ENCODE measurements at regions not wholly inside any gene's neighbourhood (a gene's known extent, or its start where the extent isn't known, plus 50 kb on each side); places are given as distances from the start of the nearest gene placed in this dataset.

DNA sequence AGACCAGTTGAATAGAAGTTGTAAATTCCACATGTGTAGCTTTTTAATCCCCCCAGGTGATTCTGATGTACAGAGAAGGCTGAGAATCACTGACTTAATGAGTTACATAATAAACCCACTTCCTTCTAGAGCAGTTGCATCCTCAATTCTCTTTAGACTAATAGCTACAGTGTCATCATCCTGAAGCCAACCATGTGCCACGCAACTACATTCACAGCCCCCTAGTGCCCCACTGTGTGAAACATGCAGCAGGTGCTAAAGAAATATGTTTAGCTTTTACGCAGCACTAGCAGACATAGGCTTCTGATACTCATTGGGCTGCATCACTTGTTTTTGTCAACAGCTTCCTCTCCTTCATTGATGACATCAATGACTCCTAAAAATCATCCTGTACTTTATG is 1168.3 kb downstream of the BCL11B start:
- Histone ChIP-seq H3K9me3 (ENCODE audit: low read length) (no peaks in the 10 kb centered on the region), H4K20me1 (ENCODE audit: insufficient read depth) (no peaks in the 10 kb centered on the region), H3F3A (ENCODE audit: insufficient read depth, low read length, poor library complexity, severe bottlenecking) (no peaks in the 10 kb centered on the region), H3K9me2 (ENCODE audit: insufficient read depth, low read length) (no peaks in the 10 kb centered on the region), H3K79me2 (replicated peaks; ENCODE audit: insufficient read depth, low read length) (no peaks in the 10 kb centered on the region), H2AFZ (ENCODE audit: low read depth, low read length) (no peak overlapping the region), H3K4me3 (ENCODE audit: low read length) (no peak overlapping the region), H3K9ac (ENCODE audit: low read length) (no peak overlapping the region), H3K27ac (ENCODE audit: low read length) (no peak overlapping the region), H3K36me3 (ENCODE audit: insufficient read depth, low read length) (no peaks in the 10 kb centered on the region), H3K27me3 (ENCODE audit: insufficient read depth, low read depth, low read length) (no peaks in the 10 kb centered on the region), H3K4me2 (ENCODE audit: low read length) (no peak overlapping the region)
- TF ChIP-seq EP300 (conservative IDR thresholded peaks at IDR 0.05; ENCODE audit: poor library complexity, severe bottlenecking) (no peak), MXI1 (conservative IDR thresholded peaks at IDR 0.05; ENCODE audit: poor library complexity, severe bottlenecking) (no peak), RAD21 (conservative IDR thresholded peaks at IDR 0.05) (no peak), EZH2 (IDR thresholded peaks at IDR 0.05; ENCODE audit: borderline replicate concordance, insufficient read depth, low read length, poor library complexity, severe bottlenecking) (no peak), SMC3 (conservative IDR thresholded peaks at IDR 0.05; ENCODE audit: poor library complexity) (no peak), POLR2AphosphoS5 (IDR thresholded peaks at IDR 0.05) (no peak)
- TF ChIP-seq, protein P1, sequence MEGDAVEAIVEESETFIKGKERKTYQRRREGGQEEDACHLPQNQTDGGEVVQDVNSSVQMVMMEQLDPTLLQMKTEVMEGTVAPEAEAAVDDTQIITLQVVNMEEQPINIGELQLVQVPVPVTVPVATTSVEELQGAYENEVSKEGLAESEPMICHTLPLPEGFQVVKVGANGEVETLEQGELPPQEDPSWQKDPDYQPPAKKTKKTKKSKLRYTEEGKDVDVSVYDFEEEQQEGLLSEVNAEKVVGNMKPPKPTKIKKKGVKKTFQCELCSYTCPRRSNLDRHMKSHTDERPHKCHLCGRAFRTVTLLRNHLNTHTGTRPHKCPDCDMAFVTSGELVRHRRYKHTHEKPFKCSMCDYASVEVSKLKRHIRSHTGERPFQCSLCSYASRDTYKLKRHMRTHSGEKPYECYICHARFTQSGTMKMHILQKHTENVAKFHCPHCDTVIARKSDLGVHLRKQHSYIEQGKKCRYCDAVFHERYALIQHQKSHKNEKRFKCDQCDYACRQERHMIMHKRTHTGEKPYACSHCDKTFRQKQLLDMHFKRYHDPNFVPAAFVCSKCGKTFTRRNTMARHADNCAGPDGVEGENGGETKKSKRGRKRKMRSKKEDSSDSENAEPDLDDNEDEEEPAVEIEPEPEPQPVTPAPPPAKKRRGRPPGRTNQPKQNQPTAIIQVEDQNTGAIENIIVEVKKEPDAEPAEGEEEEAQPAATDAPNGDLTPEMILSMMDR (IDR thresholded peaks at IDR 0.05; ENCODE audit: poor library complexity, severe bottlenecking) = no peak
- TF ChIP-seq, protein P2, sequence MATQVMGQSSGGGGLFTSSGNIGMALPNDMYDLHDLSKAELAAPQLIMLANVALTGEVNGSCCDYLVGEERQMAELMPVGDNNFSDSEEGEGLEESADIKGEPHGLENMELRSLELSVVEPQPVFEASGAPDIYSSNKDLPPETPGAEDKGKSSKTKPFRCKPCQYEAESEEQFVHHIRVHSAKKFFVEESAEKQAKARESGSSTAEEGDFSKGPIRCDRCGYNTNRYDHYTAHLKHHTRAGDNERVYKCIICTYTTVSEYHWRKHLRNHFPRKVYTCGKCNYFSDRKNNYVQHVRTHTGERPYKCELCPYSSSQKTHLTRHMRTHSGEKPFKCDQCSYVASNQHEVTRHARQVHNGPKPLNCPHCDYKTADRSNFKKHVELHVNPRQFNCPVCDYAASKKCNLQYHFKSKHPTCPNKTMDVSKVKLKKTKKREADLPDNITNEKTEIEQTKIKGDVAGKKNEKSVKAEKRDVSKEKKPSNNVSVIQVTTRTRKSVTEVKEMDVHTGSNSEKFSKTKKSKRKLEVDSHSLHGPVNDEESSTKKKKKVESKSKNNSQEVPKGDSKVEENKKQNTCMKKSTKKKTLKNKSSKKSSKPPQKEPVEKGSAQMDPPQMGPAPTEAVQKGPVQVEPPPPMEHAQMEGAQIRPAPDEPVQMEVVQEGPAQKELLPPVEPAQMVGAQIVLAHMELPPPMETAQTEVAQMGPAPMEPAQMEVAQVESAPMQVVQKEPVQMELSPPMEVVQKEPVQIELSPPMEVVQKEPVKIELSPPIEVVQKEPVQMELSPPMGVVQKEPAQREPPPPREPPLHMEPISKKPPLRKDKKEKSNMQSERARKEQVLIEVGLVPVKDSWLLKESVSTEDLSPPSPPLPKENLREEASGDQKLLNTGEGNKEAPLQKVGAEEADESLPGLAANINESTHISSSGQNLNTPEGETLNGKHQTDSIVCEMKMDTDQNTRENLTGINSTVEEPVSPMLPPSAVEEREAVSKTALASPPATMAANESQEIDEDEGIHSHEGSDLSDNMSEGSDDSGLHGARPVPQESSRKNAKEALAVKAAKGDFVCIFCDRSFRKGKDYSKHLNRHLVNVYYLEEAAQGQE (IDR thresholded peaks at IDR 0.05; ENCODE audit: borderline replicate concordance) = no peak

DNA sequence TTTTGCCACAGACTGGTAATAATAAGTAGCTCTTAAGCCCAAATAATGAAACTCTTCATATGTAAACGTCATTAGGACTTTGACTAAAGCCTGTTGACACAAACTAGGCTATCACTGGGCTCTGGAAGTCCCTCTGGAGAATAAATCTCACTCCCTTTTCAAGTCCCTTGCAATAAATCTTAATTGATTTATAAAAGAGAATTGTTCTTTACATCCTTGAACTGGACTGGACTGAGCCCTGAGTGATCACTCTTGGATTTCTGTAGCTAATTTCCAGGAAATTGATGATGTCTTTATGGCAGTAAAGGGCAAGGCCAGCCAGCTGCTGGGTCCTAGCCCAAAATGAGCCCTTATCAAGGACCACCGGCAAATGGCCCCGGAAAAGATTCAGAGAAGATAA is 1162.7 kb downstream of the BCL11B start:
- Histone ChIP-seq H3K9me2 (ENCODE audit: insufficient read depth, low read length) (no peaks in the 10 kb centered on the region), H3K4me3 (ENCODE audit: low read length) (no peak overlapping the region), H3F3A (ENCODE audit: insufficient read depth, low read length, poor library complexity, severe bottlenecking) (no peaks in the 10 kb centered on the region), H4K20me1 (ENCODE audit: insufficient read depth) (no peaks in the 10 kb centered on the region), H3K4me2 (ENCODE audit: low read length) (no peak overlapping the region), H3K9ac (ENCODE audit: low read length) (no peak overlapping the region), H2AFZ (ENCODE audit: low read depth, low read length) (no peak overlapping the region), H3K27ac (ENCODE audit: low read length) (no peak overlapping the region), H3K9me3 (ENCODE audit: low read length) (no peaks in the 10 kb centered on the region), H3K27me3 (ENCODE audit: insufficient read depth, low read depth, low read length) (no peaks in the 10 kb centered on the region), H3K79me2 (replicated peaks; ENCODE audit: insufficient read depth, low read length) (no peaks in the 10 kb centered on the region), H3K36me3 (ENCODE audit: insufficient read depth, low read length) (no peaks in the 10 kb centered on the region)
- no peak for TF ChIP-seq SMC3 (conservative IDR thresholded peaks at IDR 0.05; ENCODE audit: poor library complexity)

DNA sequence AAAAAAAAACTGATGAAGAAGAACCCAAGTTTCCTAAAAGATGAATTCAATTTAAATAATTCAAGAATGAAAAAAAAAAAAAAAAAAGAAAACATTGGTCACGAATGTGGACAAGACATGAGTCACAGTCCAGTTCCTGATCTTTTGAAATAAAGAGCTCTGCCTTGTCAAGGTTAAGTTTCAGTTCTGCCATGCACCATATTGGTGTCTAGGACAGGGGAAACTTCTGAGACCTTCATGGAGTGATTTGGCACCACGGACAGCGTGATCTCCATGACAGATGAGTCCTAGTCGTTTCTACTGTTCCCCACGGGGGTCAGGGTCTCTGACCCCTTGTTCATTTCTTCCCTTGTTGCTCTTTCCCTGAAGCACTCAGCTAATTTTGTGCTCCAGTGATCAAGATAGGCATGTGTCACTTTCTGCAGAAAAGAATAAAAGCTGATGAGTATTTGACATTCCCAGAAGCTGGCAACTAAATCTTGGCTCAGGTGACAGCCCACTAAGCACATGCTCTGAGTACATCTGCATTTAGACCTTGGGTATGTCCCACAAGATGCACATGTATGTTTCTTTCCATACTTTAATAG is 1159.7 kb downstream of the BCL11B start:
- no peaks in the 10 kb centered on the region for H3K9me2 ChIP-seq (ENCODE audit: insufficient read depth, low read length)
- peak overlapping the region; percentile 6 for H3K4me3 ChIP-seq (ENCODE audit: low read length)
- H3K79me2 ChIP-seq (replicated peaks; ENCODE audit: insufficient read depth, low read length) = no peaks in the 10 kb centered on the region
- H2AFZ ChIP-seq (ENCODE audit: low read depth, low read length) = no peak overlapping the region
- H3K4me2 ChIP-seq (ENCODE audit: low read length) = no peak overlapping the region
- TF ChIP-seq EZH2 (IDR thresholded peaks at IDR 0.05; ENCODE audit: borderline replicate concordance, insufficient read depth, low read length, poor library complexity, severe bottlenecking) (no peak), RAD21 (conservative IDR thresholded peaks at IDR 0.05) (no peak), SMC3 (conservative IDR thresholded peaks at IDR 0.05; ENCODE audit: poor library complexity) (no peak), EP300 (conservative IDR thresholded peaks at IDR 0.05; ENCODE audit: poor library complexity, severe bottlenecking) (peak; percentile 84), TAF1 (IDR thresholded peaks at IDR 0.05; ENCODE audit: low read depth) (no peak), POLR2AphosphoS5 (IDR thresholded peaks at IDR 0.05) (peak; percentile 28), MXI1 (conservative IDR thresholded peaks at IDR 0.05; ENCODE audit: poor library complexity, severe bottlenecking) (no peak)
- TF ChIP-seq, protein P1 (IDR thresholded peaks at IDR 0.05; ENCODE audit: poor library complexity, severe bottlenecking) = no peak
- TF ChIP-seq, protein P2 (IDR thresholded peaks at IDR 0.05; ENCODE audit: borderline replicate concordance) = no peak
- H3K27me3 ChIP-seq (ENCODE audit: insufficient read depth, low read depth, low read length) = no peaks in the 10 kb centered on the region
- no peaks in the 10 kb centered on the region for H3K9me3 ChIP-seq (ENCODE audit: low read length)
- no peaks in the 10 kb centered on the region for H4K20me1 ChIP-seq (ENCODE audit: insufficient read depth)
- H3K9ac ChIP-seq (ENCODE audit: low read length) = no peak overlapping the region
- peak overlapping the region; percentile 61 for H3K27ac ChIP-seq (ENCODE audit: low read length)
- no peaks in the 10 kb centered on the region for H3F3A ChIP-seq (ENCODE audit: insufficient read depth, low read length, poor library complexity, severe bottlenecking)
- no peaks in the 10 kb centered on the region for H3K36me3 ChIP-seq (ENCODE audit: insufficient read depth, low read length)

Data from neural cell (in vitro differentiated cells).